ENCODE measurements at regions not wholly inside any gene's neighbourhood (a gene's known extent, or its start where the extent isn't known, plus 50 kb on each side); places are given as distances from the start of the nearest gene placed in this dataset.

GRCh38 chr15:39394496-39394895 lies 186.4 kb upstream of the THBS1 start:
- Histone ChIP-seq H2AFZ (ENCODE audit: low read depth, low read length, severe bottlenecking) (no peak overlapping the region), H3K9ac (ENCODE audit: low read length) (no peak overlapping the region), H3K27ac (ENCODE audit: low read depth, low read length) (no peak overlapping the region), H3K36me3 (ENCODE audit: low read length) (no peaks in the 10 kb centered on the region), H3K4me2 (ENCODE audit: low read depth, low read length, poor library complexity, severe bottlenecking) (no peak overlapping the region), H3K9me2 (replicated peaks; ENCODE audit: insufficient read depth, low read length) (no peaks in the 10 kb centered on the region), H3K27me3 (ENCODE audit: low read length) (no peaks in the 10 kb centered on the region), H3K79me2 (ENCODE audit: insufficient read depth, low read length) (no peaks in the 10 kb centered on the region), H4K20me1 (ENCODE audit: low read depth, low read length) (no peaks in the 10 kb centered on the region), H3F3A (ENCODE audit: insufficient read depth) (no peaks in the 10 kb centered on the region), H3K4me3 (ENCODE audit: insufficient read depth, low read length, poor library complexity, severe bottlenecking) (no peak overlapping the region), H3K9me3 (ENCODE audit: insufficient read depth, low read length) (no peaks in the 10 kb centered on the region)
- TF ChIP-seq EZH2phosphoT487 (conservative IDR thresholded peaks at IDR 0.05; ENCODE audit: low read length): no peak
- TF ChIP-seq, protein P1, sequence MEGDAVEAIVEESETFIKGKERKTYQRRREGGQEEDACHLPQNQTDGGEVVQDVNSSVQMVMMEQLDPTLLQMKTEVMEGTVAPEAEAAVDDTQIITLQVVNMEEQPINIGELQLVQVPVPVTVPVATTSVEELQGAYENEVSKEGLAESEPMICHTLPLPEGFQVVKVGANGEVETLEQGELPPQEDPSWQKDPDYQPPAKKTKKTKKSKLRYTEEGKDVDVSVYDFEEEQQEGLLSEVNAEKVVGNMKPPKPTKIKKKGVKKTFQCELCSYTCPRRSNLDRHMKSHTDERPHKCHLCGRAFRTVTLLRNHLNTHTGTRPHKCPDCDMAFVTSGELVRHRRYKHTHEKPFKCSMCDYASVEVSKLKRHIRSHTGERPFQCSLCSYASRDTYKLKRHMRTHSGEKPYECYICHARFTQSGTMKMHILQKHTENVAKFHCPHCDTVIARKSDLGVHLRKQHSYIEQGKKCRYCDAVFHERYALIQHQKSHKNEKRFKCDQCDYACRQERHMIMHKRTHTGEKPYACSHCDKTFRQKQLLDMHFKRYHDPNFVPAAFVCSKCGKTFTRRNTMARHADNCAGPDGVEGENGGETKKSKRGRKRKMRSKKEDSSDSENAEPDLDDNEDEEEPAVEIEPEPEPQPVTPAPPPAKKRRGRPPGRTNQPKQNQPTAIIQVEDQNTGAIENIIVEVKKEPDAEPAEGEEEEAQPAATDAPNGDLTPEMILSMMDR (IDR thresholded peaks at IDR 0.05; ENCODE audit: insufficient read depth, low read length, poor library complexity, severe bottlenecking): no peak

GRCh38 chr15:39396979-39397615 lies 183.8 kb upstream of the THBS1 start:
- no peaks in the 10 kb centered on the region for H3K9me2 ChIP-seq (replicated peaks; ENCODE audit: insufficient read depth, low read length)
- H3K79me2 ChIP-seq (ENCODE audit: insufficient read depth, low read length): no peaks in the 10 kb centered on the region
- no peaks in the 10 kb centered on the region for H3F3A ChIP-seq (ENCODE audit: insufficient read depth)
- TF ChIP-seq, protein P1 (IDR thresholded peaks at IDR 0.05; ENCODE audit: insufficient read depth, low read length, poor library complexity, severe bottlenecking): no peak
- TF ChIP-seq EZH2phosphoT487 (conservative IDR thresholded peaks at IDR 0.05; ENCODE audit: low read length): no peak
- H3K9ac ChIP-seq (ENCODE audit: low read length): no peak overlapping the region
- H3K27ac ChIP-seq (ENCODE audit: low read depth, low read length): no peak overlapping the region
- no peak overlapping the region for H3K4me3 ChIP-seq (ENCODE audit: insufficient read depth, low read length, poor library complexity, severe bottlenecking)
- H3K36me3 ChIP-seq (ENCODE audit: low read length): no peaks in the 10 kb centered on the region
- H4K20me1 ChIP-seq (ENCODE audit: low read depth, low read length): no peaks in the 10 kb centered on the region
- H3K27me3 ChIP-seq (ENCODE audit: low read length): no peaks in the 10 kb centered on the region
- H3K4me2 ChIP-seq (ENCODE audit: low read depth, low read length, poor library complexity, severe bottlenecking): no peak overlapping the region
- H3K9me3 ChIP-seq (ENCODE audit: insufficient read depth, low read length): no peaks in the 10 kb centered on the region
- no peak overlapping the region for H2AFZ ChIP-seq (ENCODE audit: low read depth, low read length, severe bottlenecking)

DNA sequence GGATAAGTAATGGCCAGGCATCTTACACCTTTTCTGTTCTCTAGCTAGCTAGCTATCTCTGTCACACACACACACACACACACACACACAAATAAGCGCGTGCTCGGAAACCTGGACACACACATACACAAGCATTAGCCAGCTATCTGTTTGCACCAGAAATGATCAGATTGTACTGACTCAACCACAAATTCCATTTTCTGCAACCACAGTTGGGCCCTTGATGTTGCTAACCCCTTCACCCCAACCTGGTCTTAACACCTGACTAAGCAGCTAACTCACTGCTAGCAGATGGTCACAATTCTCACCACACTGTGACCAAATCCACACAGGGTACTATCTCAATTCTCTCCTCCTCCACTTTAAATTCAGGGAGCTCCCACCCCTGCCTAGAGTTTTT lies 183.0 kb upstream of the THBS1 start:
- Histone ChIP-seq H4K20me1 (ENCODE audit: low read depth, low read length) (no peaks in the 10 kb centered on the region), H3K9me2 (replicated peaks; ENCODE audit: insufficient read depth, low read length) (no peaks in the 10 kb centered on the region), H3K9ac (ENCODE audit: low read length) (no peak overlapping the region), H3K79me2 (ENCODE audit: insufficient read depth, low read length) (no peaks in the 10 kb centered on the region), H3K36me3 (ENCODE audit: low read length) (no peaks in the 10 kb centered on the region), H3K27me3 (ENCODE audit: low read length) (no peaks in the 10 kb centered on the region), H3K9me3 (ENCODE audit: insufficient read depth, low read length) (no peaks in the 10 kb centered on the region), H3K4me3 (ENCODE audit: insufficient read depth, low read length, poor library complexity, severe bottlenecking) (no peak overlapping the region), H3K4me2 (ENCODE audit: low read depth, low read length, poor library complexity, severe bottlenecking) (no peak overlapping the region), H3F3A (ENCODE audit: insufficient read depth) (no peaks in the 10 kb centered on the region), H3K27ac (ENCODE audit: low read depth, low read length) (no peak overlapping the region), H2AFZ (ENCODE audit: low read depth, low read length, severe bottlenecking) (no peak overlapping the region)
- TF ChIP-seq, protein P1 (IDR thresholded peaks at IDR 0.05; ENCODE audit: insufficient read depth, low read length, poor library complexity, severe bottlenecking): no peak
- no peak for TF ChIP-seq EZH2phosphoT487 (conservative IDR thresholded peaks at IDR 0.05; ENCODE audit: low read length)

Measured in SU-DHL-6 (cell line).